Right lobe of liver (tissue), 4 donors: ENCODE measurements at regions not wholly inside any gene's neighbourhood (a gene's known extent, or its start where the extent isn't known, plus 50 kb on each side); places are given as distances from the start of the nearest gene placed in this dataset.

Experiments
- POLR2A ChIP-seq: fragments of 450-650 bp; IDR thresholded peaks from one replicate; pipeline ENCODE4 v1.6.1; 2017; ENCODE audit warnings: antibody characterized with exemption, mild to moderate bottlenecking
- TF ChIP-seq, protein P1 (sequence below), 4 donors: fragments of 200-600 bp in 3 of 4; fragments of 450-650 bp in 1 of 4; IDR thresholded peaks; one replicate each; pipeline versions ENCODE4 v1.5.1 to v1.8.0; 2016 to 2022; ENCODE audit warnings: antibody characterized with exemption in 4 of 4, mild to moderate bottlenecking in 2 of 4
- donor health status: DM: no; HTN: no; CAD: no.
- donor health status: DM: no; HTN: no; CAD: no.
- donor health status: DM: no; HTN: yes; CAD: no.

DNA sequence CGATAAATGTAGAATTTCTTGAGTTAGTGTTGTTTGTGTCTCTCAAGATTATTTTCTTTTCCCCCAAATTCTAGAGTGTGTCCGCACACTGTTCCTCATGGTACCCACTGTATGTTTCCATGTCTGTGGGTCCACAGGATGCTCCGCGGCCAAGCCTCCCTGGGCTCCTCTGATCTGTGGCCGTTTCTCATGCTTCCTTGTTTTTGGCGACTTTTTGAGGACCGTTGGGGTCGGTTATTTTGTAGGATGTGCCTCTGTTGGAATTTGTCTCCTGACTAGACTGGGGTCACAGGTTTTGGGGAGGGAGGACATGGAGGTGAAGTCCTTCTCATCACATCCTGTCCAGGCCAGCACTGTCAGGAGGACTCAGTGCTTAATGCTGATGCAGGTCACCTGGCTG is 140.0 kb downstream of the LAT start:
- TF ChIP-seq, protein P1, sequence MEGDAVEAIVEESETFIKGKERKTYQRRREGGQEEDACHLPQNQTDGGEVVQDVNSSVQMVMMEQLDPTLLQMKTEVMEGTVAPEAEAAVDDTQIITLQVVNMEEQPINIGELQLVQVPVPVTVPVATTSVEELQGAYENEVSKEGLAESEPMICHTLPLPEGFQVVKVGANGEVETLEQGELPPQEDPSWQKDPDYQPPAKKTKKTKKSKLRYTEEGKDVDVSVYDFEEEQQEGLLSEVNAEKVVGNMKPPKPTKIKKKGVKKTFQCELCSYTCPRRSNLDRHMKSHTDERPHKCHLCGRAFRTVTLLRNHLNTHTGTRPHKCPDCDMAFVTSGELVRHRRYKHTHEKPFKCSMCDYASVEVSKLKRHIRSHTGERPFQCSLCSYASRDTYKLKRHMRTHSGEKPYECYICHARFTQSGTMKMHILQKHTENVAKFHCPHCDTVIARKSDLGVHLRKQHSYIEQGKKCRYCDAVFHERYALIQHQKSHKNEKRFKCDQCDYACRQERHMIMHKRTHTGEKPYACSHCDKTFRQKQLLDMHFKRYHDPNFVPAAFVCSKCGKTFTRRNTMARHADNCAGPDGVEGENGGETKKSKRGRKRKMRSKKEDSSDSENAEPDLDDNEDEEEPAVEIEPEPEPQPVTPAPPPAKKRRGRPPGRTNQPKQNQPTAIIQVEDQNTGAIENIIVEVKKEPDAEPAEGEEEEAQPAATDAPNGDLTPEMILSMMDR (IDR thresholded peaks at IDR 0.05) = no peak
- TF ChIP-seq POLR2A = no peak
